Myocyte (in vitro differentiated cells): ENCODE measurements at regions not wholly inside any gene's neighbourhood (a gene's known extent, or its start where the extent isn't known, plus 50 kb on each side); places are given as distances from the start of the nearest gene placed in this dataset.

Experiments used
- DNase-seq: peaks from one replicate; pipeline ENCODE4 v3.0.0-alpha.2; 2012; ENCODE audit warnings: low read depth

- peak; percentile 53 for DNase-seq
Measured at GRCh38 chr20:4070323-4071177, 55.2 kb upstream of the RNF24 start.

DNA sequence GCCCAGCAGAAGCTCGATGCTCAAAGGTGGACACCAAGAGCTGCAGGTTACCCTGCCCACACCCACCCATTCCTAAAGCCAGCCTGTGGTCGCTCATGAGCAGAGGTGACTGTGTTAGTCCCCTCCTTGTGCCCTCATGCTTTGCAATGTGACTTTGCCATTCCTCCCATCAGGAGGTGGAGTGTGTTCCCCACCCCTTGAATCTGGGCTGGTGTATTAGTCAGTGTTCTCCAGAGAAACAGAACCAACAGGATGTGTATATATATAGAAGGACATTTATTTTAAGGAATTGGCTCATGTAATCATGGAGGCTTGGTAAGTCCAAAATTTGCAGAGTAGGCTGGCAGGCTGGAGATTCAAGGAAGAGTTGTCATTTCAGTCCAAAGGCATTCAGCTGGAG lies 54.4 kb upstream of the RNF24 start:
- DNase-seq = peak; percentile 73

DNA sequence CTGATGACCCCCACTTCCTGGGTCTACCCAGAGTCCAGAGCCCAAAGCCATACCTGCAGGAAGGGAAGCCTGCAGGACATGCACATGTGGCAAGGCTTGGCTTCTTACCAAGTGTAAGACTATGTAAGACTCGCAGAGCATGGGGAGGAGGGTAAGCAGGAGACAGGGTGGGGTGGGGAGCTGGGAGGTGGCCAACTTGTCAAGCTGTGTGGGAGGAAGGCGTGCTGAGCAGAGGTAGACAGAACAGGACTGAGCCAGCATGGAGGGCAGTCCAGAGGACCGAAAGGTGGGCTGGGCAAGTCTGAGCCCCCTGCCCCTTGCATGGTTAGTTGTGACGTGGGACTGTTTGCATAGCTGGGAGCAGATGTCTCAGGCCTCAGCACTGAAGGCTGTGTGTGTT lies 53.4 kb upstream of the RNF24 start:
- no peak for DNase-seq

GRCh38 chr20:4067600-4068261 lies 52.4 kb upstream of the RNF24 start:
- peak; percentile 70 for DNase-seq

DNA sequence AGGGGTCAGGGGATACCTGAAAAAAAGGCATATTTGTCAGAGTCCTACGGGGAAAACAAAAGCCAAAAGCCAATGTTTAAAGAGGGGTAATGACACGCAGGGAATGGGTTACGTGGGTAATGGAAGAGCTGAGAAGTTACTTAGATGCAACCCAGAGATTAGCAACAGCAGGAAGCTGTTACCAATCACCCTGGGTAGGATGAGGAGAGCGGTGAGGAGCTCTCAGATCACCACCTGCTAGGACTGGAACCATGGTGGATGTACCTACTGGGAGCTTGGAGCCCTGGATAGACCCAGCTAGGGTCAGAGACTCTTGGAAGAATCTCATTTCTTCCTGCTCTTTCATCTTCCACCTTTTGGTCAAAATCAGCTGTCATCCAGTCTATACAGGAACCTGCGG lies 51.2 kb upstream of the RNF24 start:
- no peak for DNase-seq

DNA sequence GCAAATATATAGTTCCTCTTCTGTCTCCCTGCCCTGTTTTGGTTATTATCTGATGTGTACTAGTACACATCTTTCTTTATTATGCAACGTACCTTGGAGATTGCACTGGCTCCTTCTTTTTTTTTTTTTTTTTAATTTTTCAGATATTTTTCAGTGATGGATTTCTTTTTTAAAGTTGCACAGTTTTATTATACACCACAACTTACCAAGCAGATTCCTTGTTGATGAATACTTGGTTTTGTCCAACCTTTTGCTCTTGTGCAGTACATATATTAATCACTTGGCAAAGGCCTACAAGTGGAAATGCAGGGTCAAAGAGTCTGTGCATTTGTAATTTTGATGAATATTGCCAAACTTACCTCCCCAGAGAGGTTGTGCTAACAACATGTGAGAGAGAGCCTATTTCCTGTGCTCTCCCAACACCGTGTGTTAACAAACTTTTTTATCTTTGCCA lies 50.1 kb upstream of the RNF24 start:
- DNase-seq = no peak
